Fibroblast of pulmonary artery (primary cell): ENCODE measurements at regions not wholly inside any gene's neighbourhood (a gene's known extent, or its start where the extent isn't known, plus 50 kb on each side); places are given as distances from the start of the nearest gene placed in this dataset.

Source experiments
- DNase-seq: peaks from one replicate; pipeline ENCODE4 v3.0.0-alpha.2; 2010; ENCODE audit warnings: low read depth
- H3K4me3 ChIP-seq: replicated peaks from 2 replicates; pipeline ENCODE4 v1.5.1; 2011; ENCODE audit warnings: low read depth, mild to moderate bottlenecking, control low read depth, low read length, moderate library complexity
- CTCF ChIP-seq: IDR thresholded peaks from 2 replicates; pipeline ENCODE4 v1.5.1; 2011; ENCODE audit warnings: mild to moderate bottlenecking, control low read depth, low read length, inconsistent platforms; ENCODE audit errors: missing control alignments

GRCh38 chr17:33966410-33967059 lies 288.6 kb upstream of the CCL2 start:
- DNase-seq, result no peak
- H3K4me3 ChIP-seq, result no peak overlapping the region
- TF ChIP-seq CTCF, result no peak

- no peak overlapping the region for H3K4me3 ChIP-seq
- no peak for TF ChIP-seq CTCF
- DNase-seq, result no peak
These were observed 287.3 kb upstream of the CCL2 start for GRCh38 chr17:33967608-33968349.

GRCh38 chr17:33968350-33969044 lies 286.6 kb upstream of the CCL2 start:
- no peak for DNase-seq
- TF ChIP-seq CTCF, result no peak
- no peak overlapping the region for H3K4me3 ChIP-seq

GRCh38 chr17:33970279-33970678 lies 284.8 kb upstream of the CCL2 start:
- no peak for DNase-seq
- H3K4me3 ChIP-seq, result no peak overlapping the region
- TF ChIP-seq CTCF, result no peak

GRCh38 chr17:33972763-33973162 lies 282.3 kb upstream of the CCL2 start:
- no peak for TF ChIP-seq CTCF
- DNase-seq, result no peak
- no peak overlapping the region for H3K4me3 ChIP-seq

GRCh38 chr17:33973491-33973890 lies 281.6 kb upstream of the CCL2 start:
- no peak overlapping the region for H3K4me3 ChIP-seq
- TF ChIP-seq CTCF, result no peak
- no peak for DNase-seq
